SK-N-SH treated with all-trans-retinoic acid at 6 μM for 48 hours (cell line): ENCODE measurements at regions not wholly inside any gene's neighbourhood (a gene's known extent, or its start where the extent isn't known, plus 50 kb on each side); places are given as distances from the start of the nearest gene placed in this dataset.

Source experiments
- BACH2 ChIP-seq: fragments of 250-450 bp; sonication (Bioruptor Pico); IDR thresholded peaks from 2 replicates; pipeline ENCODE4 v1.9.0; 2021; ENCODE audit warnings: mild to moderate bottlenecking, borderline replicate concordance
- CREB5 ChIP-seq: fragments of 250-450 bp; sonication (Bioruptor Pico); IDR thresholded peaks from 2 replicates; pipeline ENCODE4 v1.5.1; 2020; ENCODE audit warnings: low read depth, mild to moderate bottlenecking, moderate library complexity
- OSR1 ChIP-seq: fragments of 250-450 bp; sonication (Bioruptor Pico); IDR thresholded peaks from 2 replicates; pipeline ENCODE4 v1.8.0; 2022; ENCODE audit warnings: moderate library complexity, mild to moderate bottlenecking, inconsistent platforms
- PPARA ChIP-seq: fragments of 250-450 bp; sonication (Bioruptor Pico); IDR thresholded peaks from 2 replicates; pipeline ENCODE4 v1.5.0; 2020; ENCODE audit warnings: mild to moderate bottlenecking, borderline replicate concordance
- RARB ChIP-seq: fragments of 250-450 bp; sonication (Bioruptor Pico); IDR thresholded peaks from 2 replicates; pipeline ENCODE4 v1.8.0; 2021; ENCODE audit warnings: mild to moderate bottlenecking, moderate library complexity
- SNAI2 ChIP-seq: fragments of 250-450 bp; sonication (Bioruptor Pico); IDR thresholded peaks from 2 replicates; pipeline ENCODE4 v1.5.0; 2020; ENCODE audit warnings: mild to moderate bottlenecking, moderate library complexity
- TSHZ2 ChIP-seq: fragments of 250-450 bp; sonication (Bioruptor Pico); IDR thresholded peaks from 2 replicates; pipeline ENCODE4 v1.5.0; 2020; ENCODE audit warnings: mild to moderate bottlenecking, moderate library complexity
- ZC3H10 ChIP-seq: fragments of 250-450 bp; sonication (Bioruptor Pico); IDR thresholded peaks from 2 replicates; pipeline ENCODE4 v1.5.1; 2021; ENCODE audit warnings: mild to moderate bottlenecking, moderate library complexity
- ZFP3 ChIP-seq: fragments of 250-450 bp; sonication (Bioruptor Pico); IDR thresholded peaks from 2 replicates; pipeline ENCODE4 v1.5.0; 2020; ENCODE audit warnings: mild to moderate bottlenecking, moderate library complexity
- ZFP30 ChIP-seq: fragments of 450-650 bp; formaldehyde crosslinking; IDR thresholded peaks from 2 replicates; pipeline ENCODE4 v1.5.0; 2022; ENCODE audit warnings: mild to moderate bottlenecking, moderate library complexity
- ZNF8 ChIP-seq: fragments of 450-650 bp; formaldehyde crosslinking; IDR thresholded peaks from 2 replicates; pipeline ENCODE4 v1.5.0; 2020; ENCODE audit warnings: mild to moderate bottlenecking, moderate library complexity
- TF ChIP-seq, protein P1 (sequence below): fragments of 250-450 bp; sonication (Bioruptor Pico); IDR thresholded peaks from 2 replicates; pipeline ENCODE4 v1.8.0; 2020; ENCODE audit warnings: mild to moderate bottlenecking, moderate library complexity, borderline replicate concordance

DNA sequence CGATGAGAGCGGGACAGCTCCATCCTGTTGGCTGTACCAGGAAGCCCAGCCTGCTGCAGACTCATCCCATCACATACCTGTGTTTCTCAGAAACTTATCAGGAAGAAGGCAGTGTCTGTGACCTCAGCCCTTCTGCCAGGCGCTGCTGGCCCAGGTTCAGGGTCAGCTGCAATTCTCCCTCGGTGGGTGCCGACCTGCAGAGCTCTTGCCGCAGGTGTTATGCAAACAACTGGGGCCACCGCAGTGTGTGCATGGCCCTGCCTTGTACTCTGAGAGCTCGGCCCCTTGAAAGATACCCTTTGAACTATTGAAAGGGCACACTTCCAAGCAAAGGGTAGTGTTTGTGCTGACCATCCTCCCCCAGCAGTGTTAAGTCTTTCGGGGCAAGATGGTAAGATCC, 322.2 kb upstream of the DIO3 start:
- TF ChIP-seq ZNF8 (CRISPR knock-in tag), result no peak
- no peak for TF ChIP-seq SNAI2 (CRISPR knock-in tag)
- TF ChIP-seq OSR1 (CRISPR knock-in tag), result no peak
- no peak for TF ChIP-seq ZFP3 (CRISPR knock-in tag)
- TF ChIP-seq CREB5 (CRISPR knock-in tag), result no peak
- TF ChIP-seq PPARA (CRISPR knock-in tag), result no peak
- TF ChIP-seq TSHZ2, result no peak
- no peak for TF ChIP-seq RARB
- TF ChIP-seq ZFP30, result no peak
- TF ChIP-seq ZC3H10 (CRISPR knock-in tag), result no peak
- TF ChIP-seq BACH2 (CRISPR knock-in tag), result no peak
- TF ChIP-seq, protein P1, sequence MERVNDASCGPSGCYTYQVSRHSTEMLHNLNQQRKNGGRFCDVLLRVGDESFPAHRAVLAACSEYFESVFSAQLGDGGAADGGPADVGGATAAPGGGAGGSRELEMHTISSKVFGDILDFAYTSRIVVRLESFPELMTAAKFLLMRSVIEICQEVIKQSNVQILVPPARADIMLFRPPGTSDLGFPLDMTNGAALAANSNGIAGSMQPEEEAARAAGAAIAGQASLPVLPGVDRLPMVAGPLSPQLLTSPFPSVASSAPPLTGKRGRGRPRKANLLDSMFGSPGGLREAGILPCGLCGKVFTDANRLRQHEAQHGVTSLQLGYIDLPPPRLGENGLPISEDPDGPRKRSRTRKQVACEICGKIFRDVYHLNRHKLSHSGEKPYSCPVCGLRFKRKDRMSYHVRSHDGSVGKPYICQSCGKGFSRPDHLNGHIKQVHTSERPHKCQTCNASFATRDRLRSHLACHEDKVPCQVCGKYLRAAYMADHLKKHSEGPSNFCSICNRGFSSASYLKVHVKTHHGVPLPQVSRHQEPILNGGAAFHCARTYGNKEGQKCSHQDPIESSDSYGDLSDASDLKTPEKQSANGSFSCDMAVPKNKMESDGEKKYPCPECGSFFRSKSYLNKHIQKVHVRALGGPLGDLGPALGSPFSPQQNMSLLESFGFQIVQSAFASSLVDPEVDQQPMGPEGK (CRISPR knock-in tag), result no peak
